CD4-positive, alpha-beta T cell treated with Interleukin-21 for 1 hour (primary cell): ENCODE measurements at regions not wholly inside any gene's neighbourhood (a gene's known extent, or its start where the extent isn't known, plus 50 kb on each side); places are given as distances from the start of the nearest gene placed in this dataset.

Experiments used
- DNase-seq: peaks from one replicate; pipeline ENCODE4 v3.0.0-alpha.2; 2020

GRCh38 chr6:112744827-112745226 lies 397.7 kb downstream of the RFPL4B start:
- DNase-seq = no peak

- DNase-seq = no peak
Observed at GRCh38 chr6:112745765-112746164, 398.6 kb downstream of the RFPL4B start.

GRCh38 chr6:112749673-112750072 lies 402.5 kb downstream of the RFPL4B start:
- DNase-seq = no peak

- no peak for DNase-seq
Observed at GRCh38 chr6:112752305-112752704, 405.2 kb downstream of the RFPL4B start.

- no peak for DNase-seq
Observed at GRCh38 chr6:112752791-112753190, 405.7 kb downstream of the RFPL4B start.

GRCh38 chr6:112760831-112761230 lies 413.7 kb downstream of the RFPL4B start:
- DNase-seq = no peak

- DNase-seq = no peak
Observed at GRCh38 chr6:112761740-112762139, 414.6 kb downstream of the RFPL4B start.

- DNase-seq = no peak
Observed at GRCh38 chr6:112764377-112764776, 417.2 kb downstream of the RFPL4B start.

GRCh38 chr6:112770308-112770707 lies 423.2 kb downstream of the RFPL4B start:
- no peak for DNase-seq

GRCh38 chr6:112773187-112773586 lies 426.1 kb downstream of the RFPL4B start:
- DNase-seq = no peak

GRCh38 chr6:112774319-112774718 lies 427.2 kb downstream of the RFPL4B start:
- DNase-seq = no peak

- DNase-seq = peak; percentile 5
Observed at GRCh38 chr6:112780498-112781096, 433.5 kb downstream of the RFPL4B start.

- DNase-seq = no peak
Observed at GRCh38 chr6:112781241-112781640, 434.1 kb downstream of the RFPL4B start.

- no peak for DNase-seq
Observed at GRCh38 chr6:112785408-112785807, 438.3 kb downstream of the RFPL4B start.

- DNase-seq = no peak
Observed at GRCh38 chr6:112786801-112787200, 439.7 kb downstream of the RFPL4B start.

- no peak for DNase-seq
Observed at GRCh38 chr6:112787371-112787770, 440.2 kb downstream of the RFPL4B start.

- DNase-seq = no peak
Observed at GRCh38 chr6:112795316-112795715, 448.2 kb downstream of the RFPL4B start.

- DNase-seq = no peak
Observed at GRCh38 chr6:112796712-112797111, 449.6 kb downstream of the RFPL4B start.

- DNase-seq = no peak
Observed at GRCh38 chr6:112799889-112800288, 452.8 kb downstream of the RFPL4B start.

GRCh38 chr6:112800439-112800838 lies 453.3 kb downstream of the RFPL4B start:
- DNase-seq = no peak

- DNase-seq = no peak
Observed at GRCh38 chr6:112800916-112801315, 453.8 kb downstream of the RFPL4B start.

GRCh38 chr6:112801468-112802080 lies 454.4 kb downstream of the RFPL4B start:
- DNase-seq = no peak

- DNase-seq = no peak
Observed at GRCh38 chr6:112802144-112802543, 455.0 kb downstream of the RFPL4B start.

- no peak for DNase-seq
Observed at GRCh38 chr6:112804638-112805330, 457.7 kb downstream of the RFPL4B start.
